ENCODE measurements at regions not wholly inside any gene's neighbourhood (a gene's known extent, or its start where the extent isn't known, plus 50 kb on each side); places are given as distances from the start of the nearest gene placed in this dataset.

DNA sequence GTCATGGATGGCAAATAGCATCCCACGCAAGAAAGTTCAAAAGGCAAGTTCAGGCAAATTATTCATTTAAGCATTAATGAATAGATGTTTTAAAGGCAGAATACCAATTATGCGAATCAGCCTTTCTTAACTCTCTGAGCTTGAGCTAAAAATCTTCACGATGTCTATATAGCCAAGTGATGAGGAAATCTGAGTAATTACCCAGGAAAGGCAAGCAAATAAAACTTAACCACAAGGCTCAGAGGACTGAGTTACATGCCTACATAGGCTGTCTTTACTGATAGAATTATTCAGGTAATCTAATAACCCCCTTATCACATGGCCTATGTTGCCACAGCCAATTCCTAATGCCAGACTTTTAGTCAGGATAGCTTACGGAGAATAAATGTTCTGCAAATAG lies 120.8 kb upstream of the MTAP start:
- DNase-seq (no peak), ATAC-seq (no peak)
- intact Hi-C loops (cut with DNase I, micrococcal nuclease), result no loop called here
- Histone ChIP-seq H3K4me1 (ENCODE audit: low read depth) (no peaks in the 10 kb centered on the region), H3K9me3 (no peaks in the 10 kb centered on the region), H3K36me3 (ENCODE audit: low read depth) (no peaks in the 10 kb centered on the region), H3K4me3 (no peak overlapping the region)
- TF ChIP-seq, protein P1, sequence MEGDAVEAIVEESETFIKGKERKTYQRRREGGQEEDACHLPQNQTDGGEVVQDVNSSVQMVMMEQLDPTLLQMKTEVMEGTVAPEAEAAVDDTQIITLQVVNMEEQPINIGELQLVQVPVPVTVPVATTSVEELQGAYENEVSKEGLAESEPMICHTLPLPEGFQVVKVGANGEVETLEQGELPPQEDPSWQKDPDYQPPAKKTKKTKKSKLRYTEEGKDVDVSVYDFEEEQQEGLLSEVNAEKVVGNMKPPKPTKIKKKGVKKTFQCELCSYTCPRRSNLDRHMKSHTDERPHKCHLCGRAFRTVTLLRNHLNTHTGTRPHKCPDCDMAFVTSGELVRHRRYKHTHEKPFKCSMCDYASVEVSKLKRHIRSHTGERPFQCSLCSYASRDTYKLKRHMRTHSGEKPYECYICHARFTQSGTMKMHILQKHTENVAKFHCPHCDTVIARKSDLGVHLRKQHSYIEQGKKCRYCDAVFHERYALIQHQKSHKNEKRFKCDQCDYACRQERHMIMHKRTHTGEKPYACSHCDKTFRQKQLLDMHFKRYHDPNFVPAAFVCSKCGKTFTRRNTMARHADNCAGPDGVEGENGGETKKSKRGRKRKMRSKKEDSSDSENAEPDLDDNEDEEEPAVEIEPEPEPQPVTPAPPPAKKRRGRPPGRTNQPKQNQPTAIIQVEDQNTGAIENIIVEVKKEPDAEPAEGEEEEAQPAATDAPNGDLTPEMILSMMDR (IDR thresholded peaks at IDR 0.05), result no peak

DNA sequence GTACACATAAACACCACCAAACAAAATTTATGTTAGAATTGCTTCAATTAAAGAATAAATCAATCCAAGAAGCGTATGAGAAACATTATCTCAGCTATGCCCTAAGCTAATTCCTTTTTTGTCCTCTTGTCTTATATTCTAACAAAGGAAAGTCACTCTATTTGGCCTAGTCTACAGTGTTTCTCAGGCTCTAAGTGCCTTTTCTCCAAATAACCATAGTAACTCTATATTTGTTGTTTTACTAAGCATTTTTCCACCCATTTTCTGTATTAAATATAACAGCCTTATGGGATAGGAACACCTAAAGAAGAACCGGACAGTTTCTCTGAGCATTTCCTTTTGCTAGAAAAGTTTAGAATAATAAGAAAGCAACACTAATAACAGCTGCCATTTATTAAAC lies 120.1 kb upstream of the MTAP start:
- intact Hi-C loops (cut with DNase I, micrococcal nuclease), result no loop called here
- ATAC-seq (no peak), DNase-seq (no peak)
- H3K36me3 ChIP-seq (ENCODE audit: low read depth), result no peaks in the 10 kb centered on the region
- TF ChIP-seq, protein P1 (IDR thresholded peaks at IDR 0.05), result no peak
- H3K4me1 ChIP-seq (ENCODE audit: low read depth), result no peaks in the 10 kb centered on the region
- H3K9me3 ChIP-seq, result no peaks in the 10 kb centered on the region
- no peak overlapping the region for H3K4me3 ChIP-seq

DNA sequence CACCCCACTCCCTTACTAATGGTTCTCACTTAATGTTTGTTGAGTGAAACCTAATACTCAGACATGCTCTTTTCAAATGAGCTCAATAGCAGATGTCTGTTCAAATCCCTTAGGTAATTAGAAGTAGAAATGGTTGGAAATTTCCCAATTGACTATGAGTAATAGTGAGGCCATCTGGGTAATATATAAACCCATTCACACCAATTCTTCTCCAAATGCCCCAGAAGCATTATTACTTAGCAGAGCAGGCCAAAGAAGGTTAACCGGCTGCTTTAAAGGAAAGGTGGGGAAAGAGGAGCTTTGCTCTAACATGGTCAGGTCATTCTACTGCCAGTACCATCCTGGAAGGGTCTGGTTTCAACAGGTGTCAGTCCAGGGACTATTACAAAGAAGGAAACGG lies 119.5 kb upstream of the MTAP start:
- Histone ChIP-seq H3K9me3 (no peaks in the 10 kb centered on the region), H3K4me1 (ENCODE audit: low read depth) (no peaks in the 10 kb centered on the region), H3K36me3 (ENCODE audit: low read depth) (no peaks in the 10 kb centered on the region), H3K4me3 (no peak overlapping the region)
- intact Hi-C loops (cut with DNase I, micrococcal nuclease), result no loop called here
- DNase-seq (no peak), ATAC-seq (no peak)
- TF ChIP-seq, protein P1 (IDR thresholded peaks at IDR 0.05), result no peak

DNA sequence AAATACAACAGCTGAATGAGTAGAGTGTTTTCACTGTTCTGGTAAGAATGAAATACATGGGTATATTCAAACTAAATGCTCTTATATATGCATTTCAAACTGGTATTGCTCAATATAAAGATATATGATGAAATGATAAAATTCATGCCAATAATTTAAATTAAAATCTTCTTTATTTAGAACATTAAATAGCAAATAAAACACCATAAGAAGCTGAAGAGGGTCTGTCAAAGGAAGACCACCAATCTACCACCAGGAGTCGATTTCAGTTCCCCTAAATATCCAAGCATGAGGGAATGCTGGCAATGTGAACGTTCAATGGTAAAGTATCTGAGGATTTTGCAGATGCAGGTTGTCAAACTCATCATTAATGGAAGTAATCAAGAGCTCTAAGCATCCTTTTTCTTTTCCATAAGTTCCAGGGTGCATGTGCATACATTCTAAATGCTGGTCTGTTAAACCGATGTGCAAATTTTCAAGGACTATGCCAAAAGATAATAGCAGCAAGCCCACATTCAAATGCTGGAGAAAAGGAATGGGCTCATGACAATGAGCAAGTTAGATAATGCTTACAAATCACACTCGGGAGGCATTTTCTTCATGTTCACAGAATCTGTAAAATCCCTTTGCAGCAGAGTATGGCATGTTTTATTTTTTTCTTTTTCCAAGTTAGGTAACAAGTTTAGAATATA lies 118.8 kb upstream of the MTAP start:
- intact Hi-C loops (cut with DNase I, micrococcal nuclease), result no loop called here
- DNase-seq, result no peak
- no peak overlapping the region for H3K4me3 ChIP-seq
- H3K9me3 ChIP-seq, result no peaks in the 10 kb centered on the region
- TF ChIP-seq, protein P1 (IDR thresholded peaks at IDR 0.05), result no peak
- no peak for ATAC-seq
- no peaks in the 10 kb centered on the region for H3K36me3 ChIP-seq (ENCODE audit: low read depth)
- H3K4me1 ChIP-seq (ENCODE audit: low read depth), result no peaks in the 10 kb centered on the region

DNA sequence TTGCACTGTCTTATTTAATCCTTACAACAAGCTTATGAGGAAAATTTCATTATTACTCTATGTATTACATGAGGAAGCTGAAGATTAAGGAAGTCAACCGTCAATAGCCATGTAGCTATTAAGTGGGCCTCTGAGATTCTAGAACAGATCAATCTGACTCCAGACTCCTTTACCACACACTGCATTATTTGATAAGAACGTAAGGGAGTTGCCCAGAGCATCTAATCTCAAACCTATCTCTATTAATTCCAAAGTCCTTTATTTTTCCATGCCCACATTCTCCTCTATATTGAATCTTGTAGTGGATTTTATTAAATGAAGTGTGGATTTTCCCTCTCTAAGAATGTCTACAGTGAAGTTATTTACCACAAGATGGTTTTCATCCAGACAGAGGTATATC lies 118.2 kb upstream of the MTAP start:
- intact Hi-C loops (cut with DNase I, micrococcal nuclease), result no loop called here
- H3K4me1 ChIP-seq (ENCODE audit: low read depth), result no peaks in the 10 kb centered on the region
- TF ChIP-seq, protein P1 (IDR thresholded peaks at IDR 0.05), result no peak
- no peak for ATAC-seq
- H3K9me3 ChIP-seq, result no peaks in the 10 kb centered on the region
- H3K36me3 ChIP-seq (ENCODE audit: low read depth), result no peaks in the 10 kb centered on the region
- H3K4me3 ChIP-seq, result no peak overlapping the region
- no peak for DNase-seq

Data from mucosa of descending colon (tissue), 3 donors.